Renal cortical epithelial cell (primary cell): ENCODE measurements at regions not wholly inside any gene's neighbourhood (a gene's known extent, or its start where the extent isn't known, plus 50 kb on each side); places are given as distances from the start of the nearest gene placed in this dataset.
A peak's percentile ranks its signal among the peaks of the same experiment; 100 is the strongest.
"Not testable (repeated sequence)": the region's sequence is repeated elsewhere in the genome, so short reads cannot be mapped to it uniquely, and the experiment has no call there.

Experiments used
- DNase-seq: peaks from one replicate; pipeline ENCODE4 v3.0.0-alpha.2; 2011; ENCODE audit warnings: low read depth

- no peak for DNase-seq
Observed at GRCh38 chr16:88300463-88300835, 82.3 kb upstream of the ZNF469 start.

- DNase-seq, result no peak
Observed at GRCh38 chr16:88301431-88301830, 81.3 kb upstream of the ZNF469 start.

- DNase-seq, result no peak
Observed at GRCh38 chr16:88301886-88302285, 80.9 kb upstream of the ZNF469 start.

DNA sequence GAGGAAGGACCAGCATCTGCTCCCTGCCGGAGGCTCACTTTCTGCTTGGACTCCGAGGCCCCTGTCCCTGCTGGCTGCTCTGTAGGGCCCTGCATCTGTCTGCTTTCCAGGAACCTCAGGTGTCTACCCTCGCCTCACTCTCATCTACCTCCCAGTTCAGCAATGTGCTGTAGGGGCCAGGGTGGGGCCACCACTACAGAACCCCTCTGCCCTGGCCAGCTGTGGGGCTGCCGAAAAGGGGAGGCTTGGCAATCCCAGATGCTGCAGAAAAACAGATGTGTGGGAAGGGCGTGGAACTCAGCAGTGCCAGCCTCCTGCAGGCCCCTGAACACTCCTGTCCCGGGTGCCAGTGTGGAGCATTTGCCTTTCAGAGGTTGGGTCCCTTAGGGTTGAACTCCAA lies 80.1 kb upstream of the ZNF469 start:
- DNase-seq, result no peak

- DNase-seq, result no peak
Observed at GRCh38 chr16:88303405-88303804, 79.4 kb upstream of the ZNF469 start.

DNA sequence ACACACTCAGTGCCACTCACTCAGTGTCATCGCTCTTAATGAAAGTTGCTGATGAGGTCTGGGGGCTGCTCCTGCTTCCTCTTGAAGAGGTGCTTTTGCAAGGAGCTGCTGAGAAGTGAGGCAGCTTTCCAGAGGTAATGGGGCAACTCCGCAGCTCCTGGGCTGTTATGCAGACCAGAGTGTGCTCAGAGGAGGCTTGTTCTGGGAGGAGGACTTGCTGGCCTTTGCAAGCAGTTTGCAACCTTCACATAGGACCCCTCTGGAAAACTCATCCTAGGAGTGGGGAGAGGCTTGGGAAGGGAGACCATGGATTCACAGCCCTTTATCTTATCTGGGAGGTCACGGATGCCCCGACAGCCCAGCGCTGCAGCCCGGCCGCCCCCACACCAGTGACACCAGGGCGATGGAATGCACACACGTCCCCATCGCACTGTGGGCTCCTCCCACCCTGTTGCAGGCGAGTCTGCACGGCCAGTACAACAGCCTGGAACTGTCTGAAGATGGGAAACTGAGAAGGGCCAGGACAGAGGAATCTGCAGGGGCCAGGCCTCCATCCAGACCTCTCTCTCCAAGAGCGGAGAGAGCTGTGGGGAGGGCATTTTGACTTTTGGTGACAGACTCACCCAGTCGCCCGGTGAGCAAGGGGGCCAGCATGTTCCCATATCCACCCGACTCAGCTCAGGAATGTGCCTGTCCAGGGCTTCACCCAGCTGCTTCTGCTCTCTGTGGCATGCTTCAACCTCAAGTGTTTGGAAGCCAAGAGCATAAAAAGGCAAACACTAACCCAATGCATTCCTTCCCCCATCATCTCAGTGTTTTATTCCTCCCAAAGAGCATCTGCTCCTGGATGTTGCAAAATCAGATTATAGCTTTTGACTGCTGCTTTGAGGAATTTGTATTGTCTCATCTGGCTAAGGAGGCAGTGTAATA lies 78.6 kb upstream of the ZNF469 start:
- peak; percentile 48 for DNase-seq

GRCh38 chr16:88305176-88305575 lies 77.6 kb upstream of the ZNF469 start:
- no peak for DNase-seq

DNA sequence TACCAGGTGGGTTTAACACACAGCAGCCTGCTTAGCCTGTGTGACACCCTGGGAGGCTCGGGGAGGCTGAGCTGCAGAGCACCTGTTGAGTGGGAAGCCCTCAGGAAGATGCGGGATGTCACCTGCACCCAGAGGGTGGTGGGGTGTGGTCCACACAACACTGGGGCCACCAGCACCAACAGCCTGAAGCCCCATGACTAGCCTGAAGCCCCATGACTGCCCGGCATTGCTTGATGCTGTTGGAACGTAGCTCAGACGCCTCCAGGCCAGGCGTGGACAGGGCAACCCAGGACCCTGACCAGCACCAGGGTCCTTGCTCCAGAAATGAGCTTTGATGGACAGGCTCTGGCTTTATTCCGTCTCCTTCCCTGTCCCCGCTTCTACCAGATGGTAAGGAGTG lies 76.3 kb upstream of the ZNF469 start:
- DNase-seq, result no peak

- peak; percentile 69 for DNase-seq
Observed at GRCh38 chr16:88306860-88307545, 75.8 kb upstream of the ZNF469 start.

DNA sequence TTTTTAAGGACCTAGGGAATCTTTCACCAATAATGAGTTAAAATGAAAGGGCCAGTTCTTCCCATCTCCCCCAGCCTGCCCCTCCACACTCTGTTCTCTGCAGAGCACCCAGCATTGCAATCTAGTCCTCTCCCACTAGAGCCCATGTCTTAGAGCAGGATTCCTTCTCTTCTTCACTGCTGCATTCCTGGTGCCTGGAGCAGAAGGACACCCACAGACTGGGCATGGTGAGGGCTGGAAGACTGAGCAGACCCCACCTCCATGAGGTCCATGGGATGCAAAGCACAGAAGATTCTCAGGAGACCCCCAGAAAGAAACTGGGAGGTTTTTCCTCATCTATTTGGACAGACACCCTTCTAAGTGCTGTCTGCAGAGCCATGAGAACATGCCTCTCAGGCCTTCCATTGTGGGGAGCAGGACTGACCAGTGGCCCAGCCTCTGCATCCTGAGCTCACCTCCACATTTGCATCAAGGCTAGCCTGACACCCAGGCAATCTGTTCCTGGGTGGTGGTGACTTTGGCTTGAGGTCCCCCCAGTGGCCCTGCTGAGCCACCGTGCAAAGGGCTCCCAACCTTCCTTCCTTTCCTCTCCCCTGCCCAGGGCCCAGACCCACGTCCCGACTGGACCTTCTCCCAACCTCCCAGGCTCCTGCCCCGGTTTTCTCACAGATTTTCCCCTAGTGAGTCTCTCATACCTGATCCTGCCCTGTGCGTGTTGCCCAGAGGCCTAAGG lies 74.2 kb upstream of the ZNF469 start:
- no peak for DNase-seq

DNA sequence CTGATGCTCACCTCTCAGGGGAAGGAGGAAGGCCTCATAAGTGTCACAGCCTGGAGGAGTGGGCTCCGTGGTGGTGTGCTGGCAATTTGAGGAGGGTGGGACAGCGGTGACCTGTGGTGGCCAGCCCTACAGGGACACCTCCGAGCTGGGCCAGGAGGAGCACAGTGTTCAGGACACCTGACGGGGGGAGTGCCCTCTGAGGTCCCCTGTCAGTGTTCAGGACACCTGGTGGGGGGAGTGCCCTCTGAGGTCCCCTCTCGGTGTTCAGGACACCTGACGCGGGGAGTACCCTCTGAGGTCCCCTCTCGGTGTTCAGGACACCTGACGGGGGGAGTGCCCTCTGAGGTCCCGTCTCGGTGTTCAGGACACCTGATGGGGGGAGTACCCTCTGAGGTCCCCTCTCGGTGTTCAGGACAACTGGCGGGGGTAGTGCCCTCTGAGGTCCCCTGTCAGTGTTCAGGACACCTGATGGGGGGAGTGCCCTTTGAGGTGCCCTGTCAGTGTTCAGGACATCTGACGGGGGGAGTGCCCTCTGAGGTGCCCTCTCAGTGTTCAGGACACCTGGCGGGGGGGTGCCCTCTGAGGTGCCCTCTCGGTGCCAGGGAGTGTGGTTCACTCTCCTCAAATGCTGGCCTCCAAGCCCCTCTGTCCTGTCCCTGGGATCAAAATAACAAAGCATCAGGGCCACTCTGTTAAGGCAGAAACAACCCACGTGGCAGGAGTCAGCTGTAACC lies 73.4 kb upstream of the ZNF469 start:
- DNase-seq, result no peak

DNA sequence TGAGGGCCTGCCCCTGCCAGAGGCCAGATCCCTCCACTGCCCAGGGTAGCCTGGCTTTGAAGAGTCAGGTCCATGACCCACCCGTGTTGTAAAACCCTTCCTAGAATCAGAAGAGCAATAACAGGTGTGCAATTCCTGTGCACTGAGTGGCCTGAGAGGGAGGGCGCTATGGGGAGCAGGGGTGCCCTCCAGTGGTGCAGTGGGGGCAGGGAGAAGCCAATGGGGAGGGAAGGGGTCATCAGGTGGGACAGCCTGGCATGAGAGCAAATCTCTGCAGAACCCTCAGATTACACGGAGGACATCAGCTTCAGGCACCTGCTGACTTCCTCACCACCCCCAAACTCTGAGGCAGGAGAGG lies 72.9 kb upstream of the ZNF469 start:
- no peak for DNase-seq

DNA sequence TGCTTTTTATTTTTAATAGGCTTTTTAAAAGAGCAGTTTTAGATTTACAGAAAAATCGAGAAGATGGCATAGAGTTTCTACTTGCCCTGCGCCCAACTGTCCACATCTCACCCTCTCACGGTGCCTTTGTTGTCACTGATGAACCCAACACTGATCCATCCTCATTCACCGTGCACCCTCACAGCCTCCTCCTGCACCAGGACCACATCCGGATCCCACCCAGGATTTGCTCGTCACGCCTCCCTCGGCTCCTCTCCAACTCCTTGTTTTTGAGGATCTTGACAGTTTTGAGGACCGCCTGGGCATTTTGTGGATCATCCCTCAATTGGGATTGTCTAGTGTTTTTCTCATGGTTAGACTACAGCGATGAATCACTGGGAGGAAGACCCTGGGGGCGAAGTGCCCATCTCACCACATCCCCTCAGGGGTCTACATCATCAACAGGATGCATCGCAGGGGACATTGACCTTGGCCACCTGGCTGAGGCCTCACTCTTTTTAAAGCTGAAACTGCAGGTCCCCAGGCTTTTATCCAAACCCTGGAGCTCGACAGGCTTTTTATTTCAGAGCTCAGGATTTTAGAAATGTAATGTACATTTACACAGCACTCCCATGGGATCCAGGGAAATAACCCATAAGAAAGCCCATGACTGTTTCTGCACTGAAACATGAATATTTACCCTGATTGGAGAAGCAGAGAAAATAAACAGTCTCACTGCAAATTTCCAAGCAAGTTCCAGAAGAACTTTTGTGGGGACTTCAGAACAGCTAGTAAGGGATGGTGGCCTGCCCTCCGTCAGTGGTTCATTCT lies 71.8 kb upstream of the ZNF469 start:
- DNase-seq, result no peak

DNA sequence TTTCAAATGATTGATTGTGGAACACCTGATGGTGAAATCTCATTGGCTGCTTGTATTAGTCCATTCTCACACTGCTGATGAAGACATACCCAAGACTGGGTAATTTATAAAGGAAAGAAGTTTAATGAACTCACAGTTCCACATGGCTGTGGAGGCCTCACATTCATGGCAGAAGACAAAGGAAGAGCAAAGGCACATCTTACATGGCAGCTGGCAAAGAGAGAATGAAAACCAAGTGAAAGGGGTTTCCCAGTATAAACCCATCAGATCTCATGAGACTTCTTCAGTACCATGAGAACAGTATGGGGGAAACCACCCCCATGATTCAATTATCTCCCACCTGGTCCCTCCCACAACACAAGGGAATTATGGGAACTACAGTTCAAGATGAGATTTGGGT lies 70.9 kb upstream of the ZNF469 start:
- DNase-seq, result not testable (repeated sequence)

DNA sequence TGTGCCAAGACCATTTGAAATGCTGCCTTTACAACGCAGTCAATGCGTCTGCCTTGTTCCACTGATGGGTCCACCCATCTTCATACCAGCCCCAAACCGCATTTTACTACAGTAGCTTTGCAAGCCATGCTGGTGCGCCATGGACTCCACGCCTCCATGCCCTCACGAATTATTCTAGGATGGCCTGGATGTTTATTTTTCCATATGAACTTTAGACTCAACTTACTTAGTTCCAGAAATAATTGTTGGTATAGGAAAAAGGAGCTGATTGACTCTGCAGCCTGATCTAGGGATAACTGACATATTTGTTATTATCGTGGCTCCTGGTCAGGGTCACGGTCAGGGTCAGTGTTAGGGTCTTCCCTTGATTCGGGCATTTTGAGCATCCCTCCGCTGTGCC lies 70.0 kb upstream of the ZNF469 start:
- no peak for DNase-seq

- DNase-seq, result no peak
Observed at GRCh38 chr16:88314991-88315542, 67.7 kb upstream of the ZNF469 start.

GRCh38 chr16:88315543-88316105 lies 67.1 kb upstream of the ZNF469 start:
- peak; percentile 29 for DNase-seq

DNA sequence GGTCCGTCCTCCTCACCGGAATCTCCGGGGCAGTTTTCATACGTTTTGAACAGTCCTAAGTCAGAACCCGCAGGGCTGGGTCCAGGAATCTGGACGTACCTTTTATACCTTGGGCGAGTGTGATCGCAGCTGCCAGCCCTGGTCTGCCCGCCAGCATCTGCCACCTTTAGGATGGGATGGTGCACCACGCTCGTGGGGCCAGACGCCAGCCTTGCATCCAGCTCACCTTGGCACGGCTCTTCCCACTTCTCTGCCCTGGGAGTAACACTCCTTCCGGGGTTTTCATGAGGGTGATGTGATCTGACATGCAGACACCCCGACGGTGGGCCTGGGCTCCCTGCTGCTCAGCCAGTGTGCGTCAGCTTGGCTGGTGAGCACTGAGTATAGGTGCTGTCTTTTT lies 66.6 kb upstream of the ZNF469 start:
- DNase-seq, result no peak

DNA sequence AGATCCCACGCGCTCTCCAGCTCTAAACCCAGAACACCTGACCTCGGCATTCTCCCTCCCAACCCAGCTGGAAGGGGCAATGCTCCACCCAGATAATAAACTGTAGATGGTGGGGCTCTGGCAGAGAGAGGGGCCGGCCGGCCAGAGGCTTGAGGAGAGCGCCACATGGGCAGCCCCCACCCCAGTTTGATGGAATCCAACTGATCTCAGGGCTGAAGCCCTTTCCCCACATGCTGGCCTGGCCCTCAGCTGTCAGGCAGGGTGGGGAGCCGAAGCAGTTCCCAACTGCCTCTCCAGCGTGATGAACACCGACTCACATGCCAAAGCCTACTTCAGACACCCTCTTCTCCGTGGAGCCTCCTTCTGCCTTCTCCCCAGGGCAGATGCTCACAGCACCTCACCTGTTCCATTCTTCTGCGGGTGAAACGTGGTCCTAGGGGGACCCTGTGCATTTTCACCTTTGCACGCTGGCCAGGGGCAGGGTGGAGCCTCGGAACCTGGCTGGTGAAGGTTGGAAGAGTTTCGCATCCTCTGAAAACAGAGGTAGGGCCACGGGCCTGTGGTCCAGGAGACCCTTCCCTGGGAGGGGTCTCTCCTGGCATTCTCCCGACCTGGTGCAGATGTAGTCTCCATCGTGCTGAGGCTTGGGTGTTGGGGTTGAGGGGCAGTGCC lies 65.7 kb upstream of the ZNF469 start:
- no peak for DNase-seq

GRCh38 chr16:88317613-88317965 lies 65.2 kb upstream of the ZNF469 start:
- DNase-seq, result no peak
